T-helper 1 cell treated with Interleukin-12 subunit alpha and Interleukin-12 subunit beta and Interleukin-4 antibody, amounts not matched to agents 30 ng/mL and 1 ng/mL, for 36 hours (primary cell): ENCODE measurements at regions not wholly inside any gene's neighbourhood (a gene's known extent, or its start where the extent isn't known, plus 50 kb on each side); places are given as distances from the start of the nearest gene placed in this dataset.
"Not testable (repeated sequence)": the region's sequence is repeated elsewhere in the genome, so short reads cannot be mapped to it uniquely, and the experiment has no call there.

Experiments used
- intact Hi-C: fragments of 100-400 bp; cut with micrococcal nuclease; formaldehyde crosslinking; loops from one replicate; pipeline ENCODE4 v1.15.1; 2024

- intact Hi-C loops: no loop called here
Measured at GRCh38 chr19:28399187-28399586, 813.8 kb downstream of the UQCRFS1 start.

- intact Hi-C loops: no loop called here
Measured at GRCh38 chr19:28397800-28398199, 815.2 kb downstream of the UQCRFS1 start.

- intact Hi-C loops: no loop called here
Measured at GRCh38 chr19:28397306-28397705, 815.6 kb downstream of the UQCRFS1 start.

GRCh38 chr19:28396287-28396831, 816.6 kb downstream of the UQCRFS1 start:
- intact Hi-C loops: no loop called here

GRCh38 chr19:28394725-28395124, 818.2 kb downstream of the UQCRFS1 start:
- intact Hi-C loops: loop anchor here (1.0 to 5.0 kb wide), 2 partner anchors 8 to 158 kb away; no protein-coding TSS in a partner anchor

- intact Hi-C loops: loop anchor here (1.0 to 5.0 kb wide), 2 partner anchors 7 to 159 kb away; no protein-coding TSS in a partner anchor
Measured at GRCh38 chr19:28393574-28394336, 819.2 kb downstream of the UQCRFS1 start.

GRCh38 chr19:28388988-28389387, 824.0 kb downstream of the UQCRFS1 start:
- intact Hi-C loops: loop anchor here (2.0 to 5.0 kb wide), 2 partner anchors 38 to 80 kb away; no protein-coding TSS in a partner anchor

GRCh38 chr19:28387507-28387906, 825.4 kb downstream of the UQCRFS1 start:
- intact Hi-C loops: loop anchor here (2.0 to 5.0 kb wide), 3 partner anchors 40 to 825 kb away; partner anchors contain the start of gene UQCRFS1

GRCh38 chr19:28386470-28386869, 826.5 kb downstream of the UQCRFS1 start:
- intact Hi-C loops: loop anchor here (1.0 to 5.0 kb wide), 4 partner anchors 8 to 826 kb away; partner anchors contain the start of gene UQCRFS1

GRCh38 chr19:28386066-28386465, 826.9 kb downstream of the UQCRFS1 start:
- intact Hi-C loops: loop anchor here (1.0 to 5.0 kb wide), 4 partner anchors 8 to 827 kb away; partner anchors contain the start of gene UQCRFS1

- intact Hi-C loops: no loop called here
Measured at GRCh38 chr19:28377077-28377476, 835.9 kb downstream of the UQCRFS1 start.

GRCh38 chr19:28374971-28375370, 838.0 kb downstream of the UQCRFS1 start:
- intact Hi-C loops: no loop called here

- intact Hi-C loops: no loop called here
Measured at GRCh38 chr19:28372576-28373247, 840.2 kb downstream of the UQCRFS1 start.

- intact Hi-C loops: no loop called here
Measured at GRCh38 chr19:28367146-28367545, 845.8 kb downstream of the UQCRFS1 start.

- intact Hi-C loops: no loop called here
Measured at GRCh38 chr19:28363254-28363653, 849.7 kb downstream of the UQCRFS1 start.

GRCh38 chr19:28359431-28360414, 853.2 kb downstream of the UQCRFS1 start:
- intact Hi-C loops: no loop called here

GRCh38 chr19:28358633-28359032, 854.3 kb downstream of the UQCRFS1 start:
- intact Hi-C loops: no loop called here

- intact Hi-C loops: no loop called here
Measured at GRCh38 chr19:28351761-28352160, 861.2 kb downstream of the UQCRFS1 start.

GRCh38 chr19:28351321-28351720, 861.6 kb downstream of the UQCRFS1 start:
- intact Hi-C loops: not testable (repeated sequence)

GRCh38 chr19:28350673-28351072, 862.3 kb downstream of the UQCRFS1 start:
- intact Hi-C loops: no loop called here

GRCh38 chr19:28350037-28350436, 862.9 kb downstream of the UQCRFS1 start:
- intact Hi-C loops: no loop called here
